K562 (cell line): ENCODE measurements at regions not wholly inside any gene's neighbourhood (a gene's known extent, or its start where the extent isn't known, plus 50 kb on each side); places are given as distances from the start of the nearest gene placed in this dataset.
A peak's percentile ranks its signal among the peaks of the same experiment; 100 is the strongest.

Source experiments
- ATAC-seq: fragments of 200-7000 bp; cut with Tn5 transposase; 3 replicates; pipeline ENCODE4 v1.9.1; 2020; ENCODE audit warnings: moderate library complexity
- BruUV-seq: library from RNA; stranded (reverse); fragments of 400-500 nt; replicated peaks from 2 replicates; lab custom pipeline; 2021; lab: Mats Ljungman, UMichigan
- CTCF ChIA-PET: fragments of 300-600 bp; formaldehyde crosslinking; extraction: SDS; loops from one replicate; lab custom pipeline; 2021; ENCODE audit warnings: low intra/inter-chr PET ratio; lab: Yijun Ruan, JAX
- POLR2A ChIA-PET: fragments of 300-600, 350-650 bp; sonication (Branson Sonifier 250); formaldehyde crosslinking; extraction: SDS; loops from one replicate; lab custom pipeline; 2021; ENCODE audit warnings: antibody characterized with exemption, inconsistent platforms; lab: Yijun Ruan, JAX
- DNase-seq, 4 experiments: peaks; one replicate each; pipeline versions ENCODE4 v3.0.0 to v3.0.0-alpha.2; 2011 to 2018; ENCODE audit warnings: low spot score in 3 of 4, mixed read lengths in 3 of 4; ENCODE audit errors: extremely low read depth in 1 of 4
- FAIRE-seq: peaks from 2 replicates; lab custom pipeline; 2011; peaks lifted over from hg19 to GRCh38; lab: Jason Lieb, UNC
- H2AFZ ChIP-seq: 2 replicates; pipeline ENCODE4 v1.6.0; 2011; ENCODE audit warnings: low read depth, low read length, control low read depth, inconsistent platforms
- H3K27ac ChIP-seq: fragments of 200-600 bp; 3 replicates; pipeline ENCODE4 v1.8.0; 2011; ENCODE audit warnings: low read depth, mild to moderate bottlenecking, control low read depth, inconsistent platforms, low read length, moderate library complexity, mixed read lengths; ENCODE audit errors: extremely low read depth
- H3K27me3 ChIP-seq, 2 experiments: fragments of 300-600 bp in 1 of 2; 2 replicates in 1 of 2; 3 replicates in 1 of 2; pipeline versions ENCODE4 v1.6.0 to v1.8.0; 2011; ENCODE audit warnings: inconsistent platforms in 2 of 2, low read length in 2 of 2, mild to moderate bottlenecking in 1 of 2, mixed read lengths in 1 of 2, moderate library complexity in 1 of 2; ENCODE audit not compliant: control insufficient read depth in 2 of 2, insufficient read depth in 2 of 2
- H3K36me3 ChIP-seq: fragments of 300-600 bp; 3 replicates; pipeline ENCODE4 v1.8.0; 2011; ENCODE audit warnings: mild to moderate bottlenecking, low read length, inconsistent platforms; ENCODE audit not compliant: control insufficient read depth, insufficient read depth
- H3K4me1 ChIP-seq, 2 experiments: fragments of 200-600 bp in 1 of 2; replicated peaks in 1 of 2; 2 replicates in 1 of 2; 3 replicates in 1 of 2; pipeline versions ENCODE4 v1.5.1 to v1.8.0; 2011; ENCODE audit warnings: inconsistent platforms in 2 of 2, low read length in 2 of 2, mild to moderate bottlenecking in 1 of 2, mixed read lengths in 1 of 2, moderate library complexity in 1 of 2; ENCODE audit not compliant: control insufficient read depth in 2 of 2, insufficient read depth in 2 of 2
- H3K4me2 ChIP-seq: 2 replicates; pipeline ENCODE4 v1.6.1; 2011; ENCODE audit warnings: low read length, control low read depth, inconsistent platforms, mixed read lengths; ENCODE audit not compliant: insufficient read depth
- H3K4me3 ChIP-seq: fragments of 200-600 bp; sonication (generic), shearing (Covaris generic); 2 replicates; pipeline ENCODE4 v1.5.1; 2016; ENCODE audit warnings: control low read depth, inconsistent platforms
- H3K79me2 ChIP-seq: fragments of 200-600 bp; 3 replicates; pipeline ENCODE4 v1.8.0; 2011; ENCODE audit warnings: low read length, inconsistent platforms; ENCODE audit not compliant: control insufficient read depth, insufficient read depth
- H3K9ac ChIP-seq, 2 experiments: 2 replicates each; pipeline versions ENCODE4 v1.6.0 to v1.6.1; 2011; ENCODE audit warnings: low read depth in 2 of 2, low read length in 2 of 2, control low read depth in 1 of 2, inconsistent platforms in 1 of 2, mild to moderate bottlenecking in 1 of 2, mixed read lengths in 1 of 2; ENCODE audit not compliant: insufficient read depth in 1 of 2
- H3K9me1 ChIP-seq: one replicate; pipeline ENCODE4 v1.6.0; 2011; ENCODE audit warnings: inconsistent platforms, mild to moderate bottlenecking, low read length, moderate library complexity; ENCODE audit not compliant: control insufficient read depth, insufficient read depth
- H3K9me3 ChIP-seq: replicated peaks from 2 replicates; pipeline ENCODE4 v1.5.1; 2011; ENCODE audit warnings: low read depth, low read length, inconsistent platforms; ENCODE audit not compliant: control insufficient read depth, insufficient read depth
- H4K20me1 ChIP-seq: replicated peaks from 2 replicates; pipeline ENCODE4 v1.6.1; 2011; ENCODE audit warnings: low read length, inconsistent platforms, mixed read lengths; ENCODE audit not compliant: control insufficient read depth, insufficient read depth
- CBFB ChIP-seq: sonication (generic); formaldehyde crosslinking; IDR thresholded peaks from 2 replicates; pipeline ENCODE4 v1.4.0; 2020; ENCODE audit warnings: mild to moderate bottlenecking, missing genetic modification reagents
- CHD2 ChIP-seq: IDR thresholded peaks from 2 replicates; pipeline ENCODE4 v1.6.1; 2011; ENCODE audit warnings: low read depth, low read length
- ERF ChIP-seq: fragments of 450-650 bp; formaldehyde crosslinking; IDR thresholded peaks from 2 replicates; pipeline ENCODE4 v1.4.0; 2020; ENCODE audit warnings: mild to moderate bottlenecking, mixed read lengths
- HDAC3 ChIP-seq: fragments of 450-650 bp; IDR thresholded peaks from 2 replicates; pipeline ENCODE4 v1.6.1; 2018; ENCODE audit warnings: borderline replicate concordance, mild to moderate bottlenecking, moderate library complexity; ENCODE audit not compliant: partially characterized antibody
- JUND ChIP-seq, 2 experiments: IDR thresholded peaks; 2 replicates in 1 of 2; 3 replicates in 1 of 2; pipeline ENCODE4 v1.6.1; 2011; ENCODE audit warnings: borderline replicate concordance in 2 of 2, low read depth in 2 of 2, low read length in 2 of 2, improper control_type of control experiment in 1 of 2, missing biosample characterization in 1 of 2, missing genetic modification characterization in 1 of 2, missing genetic modification reagents in 1 of 2
- MAFK ChIP-seq: IDR thresholded peaks from 2 replicates; pipeline ENCODE4 v1.6.1; 2011; ENCODE audit warnings: low read length, improper control_type of control experiment
- MITF ChIP-seq: IDR thresholded peaks from 2 replicates; pipeline ENCODE4 v1.6.1; 2014; ENCODE audit warnings: antibody characterized with exemption
- POLR3G ChIP-seq: IDR thresholded peaks from 2 replicates; pipeline ENCODE4 v1.6.1; 2011; ENCODE audit not compliant: insufficient read length, insufficient replicate concordance; ENCODE audit errors: extremely low read depth
- RBM22 ChIP-seq: fragments of 200-400 bp; formaldehyde crosslinking; IDR thresholded peaks from 2 replicates; pipeline ENCODE4 v1.6.1; 2018; ENCODE audit warnings: low read length, low read depth; ENCODE audit not compliant: poor library complexity, severe bottlenecking
- UBTF ChIP-seq, 2 experiments: IDR thresholded peaks; 2 replicates each; pipeline ENCODE4 v1.6.1; 2012; ENCODE audit warnings: improper control_type of control experiment in 2 of 2, low read depth in 2 of 2, low read length in 2 of 2, borderline replicate concordance in 1 of 2
- ZEB2 ChIP-seq: fragments of 450-650 bp; IDR thresholded peaks from 2 replicates; pipeline ENCODE4 v1.6.1; 2016
- ZNF224 ChIP-seq: sonication (generic); formaldehyde crosslinking; IDR thresholded peaks from 2 replicates; pipeline ENCODE4 v1.8.0; 2022; ENCODE audit warnings: mild to moderate bottlenecking, missing genetic modification reagents
- ZNF316 ChIP-seq: fragments of 450-650 bp; IDR thresholded peaks from 2 replicates; pipeline ENCODE4 v1.6.1; 2016
- ZNF780A ChIP-seq: fragments of 250-450 bp; sonication (Bioruptor Pico); IDR thresholded peaks from 2 replicates; pipeline ENCODE4 v1.5.0; 2021; ENCODE audit warnings: mild to moderate bottlenecking
- WGBS: fragments of 100-300 bp; shearing (Covaris generic); methylation state at CpG from one replicate; pipeline ENCODE4 v1.1.6; 2016; ENCODE audit warnings: low coverage, mixed read lengths; ENCODE audit not compliant: insufficient coverage; ENCODE audit errors: missing lambda C conversion rate; 5-methylcytosine and 5-hydroxymethylcytosine counted together
- in situ Hi-C: fragments of 300-500 bp; cut with MboI; formaldehyde crosslinking; loops from 4 replicates; pipeline ENCODE4 v1.15.0; 2018; ENCODE audit warnings: inconsistent platforms, mixed read lengths
- intact Hi-C: fragments of 100-400 bp; cut with micrococcal nuclease; formaldehyde crosslinking; loops from 2 replicates; pipeline ENCODE4 v1.14.2; 2022

- TF ChIP-seq ZNF224 (CRISPR knock-in tag): no peak
- peak; percentile 86 for TF ChIP-seq MAFK
- no peak for TF ChIP-seq ZNF780A (CRISPR knock-in tag)
- no peak for TF ChIP-seq CBFB (CRISPR knock-in tag)
- TF ChIP-seq RBM22: no peak
- no peak for TF ChIP-seq CHD2
- TF ChIP-seq HDAC3: no peak
- peak; percentile 79 for TF ChIP-seq ZNF316
Observed at GRCh38 chr21:25489673-25490072, 117.6 kb downstream of the MRPL39 start (continued).

GRCh38 chr21:25487046-25487594, 120.2 kb downstream of the MRPL39 start:
- no peak overlapping the region for H2AFZ ChIP-seq
- 0 out of 2 replicates have a peak, but pooled peaks cover 2% of the 10 kb centered on the region for H3K9me3 ChIP-seq
- WGBS: 2% methylated on average over 3 of the region's 3 CpGs
- H3K36me3 ChIP-seq: no peaks in the 10 kb centered on the region
- intact Hi-C loops (no loop called here), in situ Hi-C loops (no loop called here)
- DNase-seq: no peak
- H4K20me1 ChIP-seq: no peaks in the 10 kb centered on the region
- no peak for FAIRE-seq
- H3K4me3 ChIP-seq: no peak overlapping the region
- POLR2A ChIA-PET: no interaction called here
- H3K9ac ChIP-seq: no peak overlapping the region
- no peak for ATAC-seq
- H3K4me2 ChIP-seq: no peak overlapping the region
- no peaks in the 10 kb centered on the region for H3K4me1 ChIP-seq
- H3K79me2 ChIP-seq: no peaks in the 10 kb centered on the region
- CTCF ChIA-PET: no interaction called here
- no peaks in the 10 kb centered on the region for H3K27me3 ChIP-seq
- no peaks in the 10 kb centered on the region for H3K9me1 ChIP-seq
- no TSS peak for BruUV-seq
- H3K27ac ChIP-seq: no peak overlapping the region
- TF ChIP-seq MITF (no peak), JUND (IDR thresholded peaks at IDR 0.05; ENCODE audit: borderline replicate concordance, low read depth, low read length) (no peak), JUND (tag; IDR thresholded peaks at IDR 0.05; ENCODE audit: borderline replicate concordance, low read depth, low read length) (no peak), POLR3G (no peak), UBTF (IDR thresholded peaks at IDR 0.05; ENCODE audit: borderline replicate concordance in 1 of 2, low read depth in 2 of 2, low read length in 2 of 2) (no peak), ERF (CRISPR knock-in tag) (no peak), ZEB2 (no peak)
